PC-9 (cell line): ENCODE measurements at regions not wholly inside any gene's neighbourhood (a gene's known extent, or its start where the extent isn't known, plus 50 kb on each side); places are given as distances from the start of the nearest gene placed in this dataset.

ENCODE experiments used
- BruUV-seq: library from RNA; stranded (reverse); fragments of 400-500 nt; replicated peaks from 2 replicates; lab custom pipeline; 2021; lab: Mats Ljungman, UMichigan
- CTCF ChIA-PET: fragments of 300-600 bp; sonication (Branson Sonifier 250); formaldehyde crosslinking; loops from one replicate; lab custom pipeline; 2022; ENCODE audit warnings: antibody characterized with exemption; lab: Charles Lee
- POLR2A ChIA-PET: fragments of 300-600 bp; sonication (Branson Sonifier 250); formaldehyde crosslinking; loops from one replicate; lab custom pipeline; 2022; ENCODE audit warnings: antibody characterized with exemption; ENCODE audit not compliant: unreplicated experiment; lab: Charles Lee
- DNase-seq, 2 experiments: peaks; one replicate each; pipeline versions ENCODE4 v3.0.0 to v3.0.0-alpha.2; 2015 to 2022; ENCODE audit warnings: mixed read lengths in 1 of 2
- H2AFZ ChIP-seq: fragments of 200-600 bp; sonication (generic); 2 replicates; pipeline ENCODE4 v1.8.1; 2017; ENCODE audit warnings: antibody characterized with exemption
- H3F3A ChIP-seq: fragments of 200-600 bp; sonication (generic); 2 replicates; pipeline ENCODE4 v1.8.1; 2017; ENCODE audit warnings: antibody characterized with exemption, mild to moderate bottlenecking, low read depth; ENCODE audit not compliant: insufficient read depth
- H3K27ac ChIP-seq: fragments of 200-600 bp; sonication (generic); 2 replicates; pipeline ENCODE4 v1.6.1; 2016; ENCODE audit warnings: mixed run types
- H3K27me3 ChIP-seq: fragments of 200-600 bp; sonication (generic); 2 replicates; pipeline ENCODE4 v1.6.1; 2016; ENCODE audit warnings: low read depth, mixed run types; ENCODE audit not compliant: insufficient read depth
- H3K36me3 ChIP-seq: fragments of 200-600 bp; sonication (generic); 2 replicates; pipeline ENCODE4 v1.6.1; 2016; ENCODE audit warnings: low read depth, mixed run types
- H3K4me1 ChIP-seq: fragments of 200-600 bp; sonication (generic); replicated peaks from 2 replicates; pipeline ENCODE4 v1.6.1; 2016; ENCODE audit warnings: mixed run types; ENCODE audit not compliant: insufficient read depth
- H3K4me2 ChIP-seq: fragments of 200-600 bp; sonication (generic); 2 replicates; pipeline ENCODE4 v1.6.1; 2017; ENCODE audit warnings: mixed run types
- H3K4me3 ChIP-seq: fragments of 200-600 bp; sonication (generic); 2 replicates; pipeline ENCODE4 v1.6.1; 2016; ENCODE audit warnings: mixed run types
- H3K79me2 ChIP-seq: fragments of 200-600 bp; sonication (generic); 2 replicates; pipeline ENCODE4 v1.6.1; 2017; ENCODE audit warnings: low read depth, mixed run types
- H3K9me2 ChIP-seq: fragments of 200-600 bp; sonication (generic); 2 replicates; pipeline ENCODE4 v1.8.1; 2017; ENCODE audit warnings: mild to moderate bottlenecking; ENCODE audit not compliant: insufficient read depth
- H3K9me3 ChIP-seq: fragments of 200-600 bp; sonication (generic); 2 replicates; pipeline ENCODE4 v1.8.1; 2016; ENCODE audit warnings: low read depth; ENCODE audit not compliant: insufficient read depth
- H4K20me1 ChIP-seq: fragments of 200-600 bp; sonication (generic); 2 replicates; pipeline ENCODE4 v1.8.1; 2017; ENCODE audit not compliant: insufficient read depth
- CTCF ChIP-seq: fragments of 200-600 bp; sonication (generic); conservative IDR thresholded peaks from 2 replicates; pipeline ENCODE4 v1.6.1; 2017; ENCODE audit warnings: mixed run types, antibody characterized with exemption, mild to moderate bottlenecking, moderate library complexity
- EZH2 ChIP-seq: fragments of 200-600 bp; sonication (generic); IDR thresholded peaks from 2 replicates; pipeline ENCODE4 v1.8.0; 2017; ENCODE audit warnings: antibody characterized with exemption, low read depth
- intact Hi-C: fragments of 100-400 bp; cut with micrococcal nuclease; formaldehyde crosslinking; loops from one replicate; pipeline ENCODE4 v1.10.0; 2022; ENCODE audit not compliant: unreplicated experiment

GRCh38 chr11:130553306-130553705 lies 104.9 kb downstream of the ADAMTS15 start:
- no peak overlapping the region for H3K27ac ChIP-seq
- intact Hi-C loops = no loop called here
- no peaks in the 10 kb centered on the region for H3K9me2 ChIP-seq
- no peaks in the 10 kb centered on the region for H4K20me1 ChIP-seq
- ChIA-PET CTCF (no interaction called here), POLR2A (no interaction called here)
- DNase-seq = no peak
- H3F3A ChIP-seq = no peaks in the 10 kb centered on the region
- BruUV-seq = no TSS peak
- no peak overlapping the region for H2AFZ ChIP-seq
- H3K79me2 ChIP-seq = no peaks in the 10 kb centered on the region
- H3K4me3 ChIP-seq = no peak overlapping the region
- H3K4me2 ChIP-seq = no peak overlapping the region
- H3K27me3 ChIP-seq = no peaks in the 10 kb centered on the region
- TF ChIP-seq EZH2 (no peak), CTCF (no peak)
- no peaks in the 10 kb centered on the region for H3K9me3 ChIP-seq
- peaks cover 5% of the 10 kb centered on the region; the same call in 1 of the 2 replicates for H3K4me1 ChIP-seq
- no peaks in the 10 kb centered on the region for H3K36me3 ChIP-seq

DNA sequence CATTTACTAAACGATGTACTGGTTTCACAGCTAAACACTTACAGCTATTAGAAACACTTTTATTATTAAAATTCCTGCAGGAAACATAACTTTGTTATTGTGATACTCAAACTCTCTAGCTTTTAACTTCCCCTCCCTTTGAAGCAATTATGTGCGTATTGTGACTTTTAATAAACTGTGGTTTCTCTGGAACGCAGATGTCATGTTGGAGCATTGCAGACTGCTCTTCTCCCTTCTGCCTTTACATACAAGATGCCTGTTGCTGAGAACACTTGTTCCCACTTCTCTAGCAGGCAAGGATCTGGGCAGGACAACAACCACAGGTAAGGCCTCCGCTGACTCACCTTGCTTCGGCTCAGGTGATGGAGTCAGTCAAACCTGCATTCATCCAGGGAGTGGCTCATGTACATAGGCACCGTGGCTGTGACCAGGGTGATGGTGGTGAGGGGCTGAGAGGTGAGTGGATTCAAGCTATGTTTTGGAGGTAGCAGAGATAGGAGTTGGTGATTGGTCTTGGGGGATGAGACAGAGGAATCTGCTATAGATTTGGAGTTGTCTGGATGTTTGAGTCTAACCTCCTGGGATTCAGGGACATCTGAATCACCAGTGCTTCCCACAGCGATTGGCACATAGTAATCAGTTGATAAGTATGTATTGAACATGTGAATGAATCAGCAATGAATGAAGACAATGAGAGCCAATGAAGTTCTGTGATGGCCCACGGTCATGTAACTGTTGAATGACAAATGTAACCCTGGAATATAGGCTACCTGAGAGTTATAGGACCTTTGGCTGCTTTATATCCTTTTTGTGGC lies 106.0 kb downstream of the ADAMTS15 start:
- Histone ChIP-seq H3K27me3 (no peaks in the 10 kb centered on the region), H4K20me1 (no peaks in the 10 kb centered on the region), H3K79me2 (no peaks in the 10 kb centered on the region), H3K4me3 (no peak overlapping the region), H2AFZ (no peak overlapping the region), H3K9me2 (no peaks in the 10 kb centered on the region), H3K4me1 (peaks cover 5% of the 10 kb centered on the region; the same call in 1 of the 2 replicates), H3F3A (no peaks in the 10 kb centered on the region), H3K36me3 (no peaks in the 10 kb centered on the region), H3K4me2 (no peak overlapping the region), H3K27ac (no peak overlapping the region), H3K9me3 (no peaks in the 10 kb centered on the region)
- no TSS peak for BruUV-seq
- ChIA-PET CTCF (no interaction called here), POLR2A (no interaction called here)
- TF ChIP-seq CTCF (no peak), EZH2 (no peak)
- peak in 1 of 2 experiments; percentile 13 for DNase-seq
- intact Hi-C loops = no loop called here

GRCh38 chr11:130555251-130555841 lies 106.9 kb downstream of the ADAMTS15 start:
- Histone ChIP-seq H3K36me3 (no peaks in the 10 kb centered on the region), H3K27me3 (no peaks in the 10 kb centered on the region), H3K9me3 (no peaks in the 10 kb centered on the region), H2AFZ (no peak overlapping the region), H3K4me1 (peaks cover 5% of the 10 kb centered on the region; the same call in 1 of the 2 replicates), H4K20me1 (no peaks in the 10 kb centered on the region), H3K4me2 (no peak overlapping the region), H3K79me2 (no peaks in the 10 kb centered on the region), H3K27ac (no peak overlapping the region), H3K4me3 (no peak overlapping the region), H3K9me2 (no peaks in the 10 kb centered on the region), H3F3A (no peaks in the 10 kb centered on the region)
- POLR2A ChIA-PET = no interaction called here
- TF ChIP-seq CTCF (no peak), EZH2 (no peak)
- no peak for DNase-seq
- no TSS peak for BruUV-seq
- CTCF ChIA-PET = no interaction called here
- intact Hi-C loops = no loop called here
